WTC11 (cell line): ENCODE measurements at regions not wholly inside any gene's neighbourhood (a gene's known extent, or its start where the extent isn't known, plus 50 kb on each side); places are given as distances from the start of the nearest gene placed in this dataset.

Experiments used
- ATAC-seq: fragments of 200-7000 bp; cut with Tn5 transposase; 2 replicates; pipeline ENCODE4 v1.10.0; 2021; ENCODE audit warnings: mild to moderate bottlenecking, moderate library complexity
- CTCF ChIA-PET: fragments of 300-600 bp; sonication (Branson Sonifier 250); formaldehyde crosslinking; loops from one replicate; lab custom pipeline; 2021; ENCODE audit warnings: antibody characterized with exemption; lab: Charles Lee
- POLR2A ChIA-PET: fragments of 350-600 bp; sonication (Branson Sonifier 250); formaldehyde crosslinking; loops from one replicate; lab custom pipeline; 2021; ENCODE audit warnings: antibody characterized with exemption; lab: Charles Lee
- DNase-seq: peaks from one replicate; pipeline ENCODE4 v3.0.0; 2021; ENCODE audit warnings: low spot score
- H3K27ac Mint-ChIP-seq: 2 replicates; pipeline ENCODE4 v1.8.0; 2021; ENCODE audit warnings: mixed read lengths
- H3K27me3 Mint-ChIP-seq: 2 replicates; pipeline ENCODE4 v1.8.0; 2021; ENCODE audit warnings: low read depth, mild to moderate bottlenecking, moderate library complexity, mixed read lengths
- H3K36me3 Mint-ChIP-seq: 2 replicates; pipeline ENCODE4 v1.8.0; 2021; ENCODE audit warnings: mixed read lengths
- H3K4me1 Mint-ChIP-seq: 2 replicates; pipeline ENCODE4 v1.8.0; 2022; ENCODE audit warnings: mixed read lengths
- H3K4me3 Mint-ChIP-seq: 2 replicates; pipeline ENCODE4 v1.8.0; 2021; ENCODE audit warnings: mild to moderate bottlenecking, moderate library complexity, mixed read lengths
- H3K9me3 Mint-ChIP-seq: 2 replicates; pipeline ENCODE4 v1.8.0; 2021; ENCODE audit warnings: mixed read lengths
- ATF1 ChIP-seq: sonication (generic); formaldehyde crosslinking; IDR thresholded peaks from 2 replicates; pipeline ENCODE4 v1.8.1; 2023; ENCODE audit warnings: mild to moderate bottlenecking, moderate library complexity, missing genetic modification reagents
- CREM ChIP-seq: sonication (generic); formaldehyde crosslinking; IDR thresholded peaks from 2 replicates; pipeline ENCODE4 v1.8.1; 2022; ENCODE audit warnings: mild to moderate bottlenecking, missing genetic modification reagents, moderate library complexity
- ELF4 ChIP-seq: sonication (generic); formaldehyde crosslinking; IDR thresholded peaks from 2 replicates; pipeline ENCODE4 v1.8.1; 2022; ENCODE audit warnings: low read depth, mild to moderate bottlenecking, moderate library complexity, missing genetic modification reagents
- FOXP4 ChIP-seq: sonication (generic); formaldehyde crosslinking; IDR thresholded peaks from 2 replicates; pipeline ENCODE4 v1.8.0; 2022; ENCODE audit warnings: mild to moderate bottlenecking, missing genetic modification reagents
- GABPB1 ChIP-seq: sonication (generic); formaldehyde crosslinking; IDR thresholded peaks from 2 replicates; pipeline ENCODE4 v1.8.1; 2023; ENCODE audit warnings: mild to moderate bottlenecking, missing genetic modification reagents
- GTF2I ChIP-seq: fragments of 250-450 bp; sonication (Bioruptor Pico); conservative IDR thresholded peaks from 2 replicates; pipeline ENCODE4 v1.4.0; 2021; ENCODE audit warnings: mild to moderate bottlenecking
- HMGA2 ChIP-seq: fragments of 250-450 bp; sonication (Bioruptor Pico); IDR thresholded peaks from 2 replicates; pipeline ENCODE4 v1.4.0; 2021; ENCODE audit warnings: mild to moderate bottlenecking, moderate library complexity
- IRF1 ChIP-seq: sonication (generic); formaldehyde crosslinking; IDR thresholded peaks from 2 replicates; pipeline ENCODE4 v1.8.0; 2023; ENCODE audit warnings: missing genetic modification reagents
- JUN ChIP-seq: sonication (generic); formaldehyde crosslinking; IDR thresholded peaks from 2 replicates; pipeline ENCODE4 v1.8.0; 2023; ENCODE audit warnings: mild to moderate bottlenecking, missing genetic modification reagents
- MYBL2 ChIP-seq: sonication (generic); formaldehyde crosslinking; IDR thresholded peaks from 2 replicates; pipeline ENCODE4 v1.8.1; 2023; ENCODE audit warnings: mild to moderate bottlenecking, moderate library complexity, missing genetic modification reagents
- NFATC4 ChIP-seq: fragments of 250-450 bp; sonication (Bioruptor Pico); IDR thresholded peaks from 2 replicates; pipeline ENCODE4 v1.9.0; 2021; ENCODE audit warnings: mild to moderate bottlenecking
- NFYB ChIP-seq: sonication (generic); formaldehyde crosslinking; conservative IDR thresholded peaks from 2 replicates; pipeline ENCODE4 v1.8.0; 2022; ENCODE audit warnings: low read depth, missing genetic modification reagents
- PREB ChIP-seq: sonication (generic); formaldehyde crosslinking; IDR thresholded peaks from 2 replicates; pipeline ENCODE4 v1.8.1; 2022; ENCODE audit warnings: mild to moderate bottlenecking, missing genetic modification reagents, moderate library complexity, borderline replicate concordance
- PRRX2 ChIP-seq: fragments of 250-450 bp; sonication (Bioruptor Pico); IDR thresholded peaks from 2 replicates; pipeline ENCODE4 v1.8.0; 2021; ENCODE audit warnings: mild to moderate bottlenecking
- STAT6 ChIP-seq: sonication (generic); formaldehyde crosslinking; conservative IDR thresholded peaks from 2 replicates; pipeline ENCODE4 v1.8.1; 2023; ENCODE audit warnings: mild to moderate bottlenecking, low read depth, missing genetic modification reagents, moderate library complexity
- TEAD1 ChIP-seq: sonication (generic); formaldehyde crosslinking; IDR thresholded peaks from 2 replicates; pipeline ENCODE4 v1.8.0; 2022; ENCODE audit warnings: mild to moderate bottlenecking, missing genetic modification reagents
- TEAD4 ChIP-seq: sonication (generic); formaldehyde crosslinking; IDR thresholded peaks from 2 replicates; pipeline ENCODE4 v1.8.0; 2022; ENCODE audit warnings: mild to moderate bottlenecking, missing genetic modification reagents
- ZNF121 ChIP-seq: sonication (generic); formaldehyde crosslinking; IDR thresholded peaks from 2 replicates; pipeline ENCODE4 v1.8.0; 2023; ENCODE audit warnings: missing genetic modification reagents
- ZNF138 ChIP-seq: sonication (generic); formaldehyde crosslinking; conservative IDR thresholded peaks from 2 replicates; pipeline ENCODE4 v1.8.1; 2022; ENCODE audit warnings: mild to moderate bottlenecking, moderate library complexity, missing genetic modification reagents
- ZNF263 ChIP-seq: sonication (generic); formaldehyde crosslinking; IDR thresholded peaks from 2 replicates; pipeline ENCODE4 v1.8.1; 2022; ENCODE audit warnings: low read depth, mild to moderate bottlenecking, moderate library complexity, missing genetic modification reagents
- ZNF396 ChIP-seq: fragments of 250-450 bp; sonication (Bioruptor Pico); IDR thresholded peaks from 2 replicates; pipeline ENCODE4 v1.8.0; 2021; ENCODE audit warnings: mild to moderate bottlenecking, moderate library complexity, borderline replicate concordance
- ZNF416 ChIP-seq: fragments of 250-450 bp; sonication (Bioruptor Pico); IDR thresholded peaks from 2 replicates; pipeline ENCODE4 v1.9.0; 2021; ENCODE audit warnings: mild to moderate bottlenecking, inconsistent platforms
- ZNF423 ChIP-seq: fragments of 250-450 bp; sonication (Bioruptor Pico); IDR thresholded peaks from 2 replicates; pipeline ENCODE4 v2.1.2; 2022; ENCODE audit warnings: mild to moderate bottlenecking, moderate library complexity

GRCh38 chr5:109529520-109529919, 119.7 kb upstream of the PJA2 start (continued):
- no peak for TF ChIP-seq HMGA2 (CRISPR knock-in tag)
- TF ChIP-seq, all 79 proteins: peak for 0

GRCh38 chr5:109524555-109524954, 114.8 kb upstream of the PJA2 start:
- H3K4me1 Mint-ChIP-seq: no peaks in the 10 kb centered on the region
- DNase-seq (no peak), ATAC-seq (no peak)
- ChIA-PET CTCF (no interaction called here), POLR2A (no interaction called here)
- no peaks in the 10 kb centered on the region for H3K27me3 Mint-ChIP-seq
- H3K27ac Mint-ChIP-seq: no peak overlapping the region
- no peak for TF ChIP-seq GABPB1 (CRISPR knock-in tag)
- TF ChIP-seq GTF2I (CRISPR knock-in tag): no peak
- no peak for TF ChIP-seq ZNF423
- no peak for TF ChIP-seq ATF1 (CRISPR knock-in tag)
- TF ChIP-seq STAT6 (CRISPR knock-in tag): no peak
- no peak for TF ChIP-seq NFYB (CRISPR knock-in tag)
- no peak for TF ChIP-seq IRF1
- TF ChIP-seq FOXP4 (CRISPR knock-in tag): no peak
- no peak for TF ChIP-seq MYBL2 (CRISPR knock-in tag)
- TF ChIP-seq ZNF121: no peak
- peaks cover 3% of the 10 kb centered on the region; the same call in 1 of the 2 replicates for H3K9me3 Mint-ChIP-seq
- no peaks in the 10 kb centered on the region for H3K36me3 Mint-ChIP-seq
- H3K4me3 Mint-ChIP-seq: no peak overlapping the region

GRCh38 chr5:109524026-109524425, 114.3 kb upstream of the PJA2 start:
- Mint-ChIP-seq H3K9me3 (peaks cover 3% of the 10 kb centered on the region; the same call in 1 of the 2 replicates), H3K36me3 (no peaks in the 10 kb centered on the region), H3K4me3 (no peak overlapping the region), H3K4me1 (no peaks in the 10 kb centered on the region), H3K27ac (no peak overlapping the region), H3K27me3 (no peaks in the 10 kb centered on the region)
- CTCF ChIA-PET: no interaction called here
- POLR2A ChIA-PET: no interaction called here
- ATAC-seq (no peak), DNase-seq (no peak)
- TF ChIP-seq PRRX2 (CRISPR knock-in tag): no peak
- no peak for TF ChIP-seq NFATC4
- TF ChIP-seq JUN: no peak
- no peak for TF ChIP-seq TEAD4 (CRISPR knock-in tag)

GRCh38 chr5:109522404-109522803, 112.6 kb upstream of the PJA2 start:
- H3K4me1 Mint-ChIP-seq: no peaks in the 10 kb centered on the region
- POLR2A ChIA-PET: no interaction called here
- CTCF ChIA-PET: no interaction called here
- no peaks in the 10 kb centered on the region for H3K27me3 Mint-ChIP-seq
- peaks cover 3% of the 10 kb centered on the region; the same call in 1 of the 2 replicates for H3K9me3 Mint-ChIP-seq
- no peaks in the 10 kb centered on the region for H3K36me3 Mint-ChIP-seq
- H3K27ac Mint-ChIP-seq: no peak overlapping the region
- H3K4me3 Mint-ChIP-seq: no peak overlapping the region
- no peak for DNase-seq
- no peak for TF ChIP-seq ZNF416 (CRISPR knock-in tag)
- no peak for ATAC-seq

- H3K9me3 Mint-ChIP-seq: peaks cover 3% of the 10 kb centered on the region; the same call in 1 of the 2 replicates
- CTCF ChIA-PET: no interaction called here
- POLR2A ChIA-PET: no interaction called here
- no peaks in the 10 kb centered on the region for H3K4me1 Mint-ChIP-seq
- no peak for DNase-seq
- no peaks in the 10 kb centered on the region for H3K27me3 Mint-ChIP-seq
- no peak for ATAC-seq
- no peak overlapping the region for H3K4me3 Mint-ChIP-seq
- H3K27ac Mint-ChIP-seq: no peak overlapping the region
- H3K36me3 Mint-ChIP-seq: no peaks in the 10 kb centered on the region
- no peak for TF ChIP-seq PREB (CRISPR knock-in tag)
- TF ChIP-seq ZNF423: no peak
- TF ChIP-seq TEAD1 (CRISPR knock-in tag): no peak
- no peak for TF ChIP-seq ZNF396 (CRISPR knock-in tag)
- no peak for TF ChIP-seq CREM (CRISPR knock-in tag)
- TF ChIP-seq ZNF263 (CRISPR knock-in tag): no peak
- no peak for TF ChIP-seq ELF4 (CRISPR knock-in tag)
- TF ChIP-seq ZNF138: no peak
- TF ChIP-seq HMGA2 (CRISPR knock-in tag): no peak
These were observed 109.6 kb upstream of the PJA2 start for GRCh38 chr5:109519416-109519815.
